Left renal pelvis (tissue), 4 donors: ENCODE measurements at regions not wholly inside any gene's neighbourhood (a gene's known extent, or its start where the extent isn't known, plus 50 kb on each side); places are given as distances from the start of the nearest gene placed in this dataset.
"Not testable (repeated sequence)": the region's sequence is repeated elsewhere in the genome, so short reads cannot be mapped to it uniquely, and the experiment has no call there.

Source experiments
- DNase-seq, 4 donors: peaks; one replicate each; pipeline ENCODE4 v3.0.0-alpha.2; 2013; ENCODE audit warnings: low read depth in 4 of 4, low spot score in 3 of 4

DNA sequence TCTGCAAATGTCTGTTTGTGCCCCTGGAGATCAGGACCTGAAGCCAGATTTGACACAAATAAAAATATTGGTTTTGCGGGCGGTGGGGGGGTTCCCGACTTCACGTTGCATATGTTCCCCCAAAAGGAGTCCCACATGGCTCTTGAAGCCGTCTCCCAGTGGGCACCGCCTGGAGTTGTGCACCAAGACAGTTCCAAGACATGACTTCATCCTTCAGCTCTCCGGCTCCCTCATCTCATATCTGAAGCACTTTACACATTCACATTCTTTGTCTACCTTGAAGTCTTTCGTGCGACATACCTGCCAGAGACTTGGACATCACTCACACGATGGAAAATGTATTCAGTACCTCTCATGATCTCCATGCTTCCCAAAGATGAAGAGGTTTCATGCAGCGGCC is 362.8 kb upstream of the FOXK1 start:
- DNase-seq = no peak

DNA sequence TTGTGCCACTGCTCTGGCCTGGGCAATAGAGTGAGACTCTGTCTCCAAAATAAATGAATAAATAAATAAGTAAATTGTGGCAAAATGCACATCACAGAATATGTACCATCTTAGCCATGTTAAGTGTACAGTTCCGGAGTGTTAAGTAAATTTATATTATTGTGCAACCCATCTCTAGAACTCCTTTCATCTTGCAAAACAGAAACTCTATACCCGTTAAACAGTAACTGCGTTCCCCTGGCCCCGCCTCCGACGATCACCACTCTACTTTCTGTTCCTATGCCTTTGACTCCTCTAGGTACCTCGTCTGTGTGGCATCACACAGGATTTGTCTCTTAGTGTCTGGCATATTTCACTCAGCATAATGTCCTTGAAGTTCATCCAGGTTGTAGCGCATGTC is 356.4 kb upstream of the FOXK1 start:
- DNase-seq = no peak

DNA sequence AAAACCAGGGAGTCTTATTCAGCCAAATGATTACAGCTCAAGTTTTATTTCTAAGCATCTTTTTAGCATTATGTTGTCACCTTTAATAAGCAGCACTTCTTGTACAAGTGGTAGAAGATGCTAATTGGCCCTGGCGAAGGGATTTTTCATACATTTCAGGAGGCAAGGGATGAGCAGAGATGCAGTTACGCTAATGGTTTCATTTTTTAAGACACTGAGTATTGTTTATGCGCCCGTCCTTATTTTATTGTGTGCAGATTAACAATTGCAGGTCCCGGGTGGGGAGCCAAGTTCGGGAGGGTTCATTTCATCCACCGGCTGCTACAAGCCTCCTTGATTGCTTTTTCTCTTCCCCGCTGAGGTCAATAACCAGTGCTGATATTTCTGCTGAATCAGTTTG is 350.4 kb upstream of the FOXK1 start:
- DNase-seq = no peak

DNA sequence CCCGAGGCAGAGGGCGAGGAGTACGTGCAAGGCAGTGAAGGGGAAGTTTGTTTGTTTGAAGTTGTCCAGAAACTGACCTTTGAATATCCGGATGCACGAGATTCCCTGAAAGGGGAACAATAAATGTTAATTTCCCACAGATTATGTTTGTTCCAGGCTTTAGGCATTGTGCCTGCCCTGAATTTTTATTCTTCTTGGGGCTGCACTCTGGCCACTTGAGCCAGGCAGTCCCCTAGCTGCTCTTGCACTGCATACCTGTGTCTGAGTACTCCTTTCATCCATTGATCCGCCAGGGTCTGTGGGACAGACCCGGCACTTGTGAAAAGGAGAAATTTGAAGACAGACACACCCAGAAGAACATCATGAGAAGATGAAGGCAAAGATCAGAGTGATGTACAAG is 343.5 kb upstream of the FOXK1 start:
- DNase-seq = no peak

DNA sequence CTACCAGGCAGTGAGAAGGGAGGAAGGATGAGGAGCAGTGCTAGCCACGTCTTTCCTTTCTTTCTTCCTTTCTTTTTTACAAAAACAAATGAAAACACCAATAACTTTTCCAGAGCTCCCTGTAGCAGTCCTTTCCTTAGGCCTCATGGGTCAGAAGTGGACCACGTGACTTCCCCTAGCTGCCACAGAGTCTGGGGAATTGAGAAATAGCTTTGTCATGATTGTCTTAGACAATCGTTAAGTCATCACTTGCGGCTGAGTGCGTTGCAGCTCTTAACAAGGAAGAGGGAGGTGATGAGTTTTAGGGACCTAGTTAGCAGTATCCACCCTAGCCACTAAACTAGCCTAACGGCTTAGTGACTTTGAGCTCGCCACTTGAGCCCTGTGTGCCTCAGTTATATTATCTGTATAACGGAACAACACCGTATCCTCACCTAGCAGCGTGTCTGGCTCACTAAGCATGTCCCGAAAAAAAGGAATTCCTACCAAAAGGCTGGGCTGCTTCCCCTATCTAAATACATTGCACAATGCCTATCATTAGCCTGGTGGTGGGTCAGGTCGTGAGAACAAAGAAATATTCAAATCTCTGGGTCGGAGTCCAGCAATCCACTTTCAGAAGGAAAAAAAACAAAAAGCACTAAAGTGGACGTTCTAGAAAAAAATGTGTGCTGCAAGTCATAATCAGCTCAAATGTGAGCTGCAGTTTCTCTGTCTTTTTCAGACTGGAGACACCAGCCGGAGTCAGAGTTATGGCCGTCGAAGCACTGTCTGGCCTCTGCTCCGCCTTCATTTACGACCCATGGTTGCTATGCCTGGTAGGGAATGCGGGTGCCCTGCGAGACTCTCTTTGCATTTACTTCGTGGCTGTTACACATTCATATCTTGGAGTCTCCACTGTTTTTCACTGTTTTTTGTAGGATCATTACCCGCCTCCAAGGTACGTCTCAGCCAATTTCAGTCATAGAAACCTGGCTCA is 338.5 kb upstream of the FOXK1 start:
- no peak for DNase-seq

DNA sequence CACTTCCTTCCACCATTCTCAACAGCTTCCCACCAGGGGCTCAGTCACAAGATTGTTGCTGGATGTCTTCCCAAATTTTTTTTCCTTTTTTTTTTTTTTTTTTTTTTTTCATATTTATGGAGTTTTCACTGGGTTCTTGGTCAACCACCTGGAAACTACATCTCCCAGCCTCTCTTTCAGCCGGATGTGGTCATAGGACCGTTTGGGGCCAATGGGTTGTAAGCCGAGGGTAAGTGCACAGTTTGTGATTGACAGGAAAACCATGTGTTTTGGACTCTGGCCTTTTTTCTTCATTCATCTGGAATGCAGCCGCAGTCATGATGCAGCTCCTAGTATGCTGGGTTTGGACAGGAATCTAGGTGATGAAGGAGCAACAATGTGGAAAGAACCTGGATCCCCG is 337.1 kb upstream of the FOXK1 start:
- DNase-seq = no peak

DNA sequence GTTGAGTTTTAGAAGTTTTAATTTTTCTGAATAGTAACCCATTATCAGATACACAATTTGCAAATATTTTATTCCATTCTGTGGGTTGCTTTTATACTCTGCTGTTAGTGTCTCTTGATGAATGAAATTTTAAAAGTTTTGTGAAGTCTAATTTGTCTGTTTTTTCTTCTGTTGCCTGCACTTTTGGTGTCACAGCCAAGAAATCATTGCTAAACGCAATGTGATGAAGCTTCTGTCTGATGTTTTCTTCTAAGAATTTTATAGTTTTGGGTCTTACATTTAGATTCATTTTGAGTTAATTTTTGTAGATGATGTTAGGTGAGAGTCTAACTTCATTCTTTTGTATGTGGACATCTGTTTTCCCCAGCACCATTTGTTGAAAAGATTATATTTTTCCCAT is 330.0 kb upstream of the FOXK1 start:
- no peak for DNase-seq

DNA sequence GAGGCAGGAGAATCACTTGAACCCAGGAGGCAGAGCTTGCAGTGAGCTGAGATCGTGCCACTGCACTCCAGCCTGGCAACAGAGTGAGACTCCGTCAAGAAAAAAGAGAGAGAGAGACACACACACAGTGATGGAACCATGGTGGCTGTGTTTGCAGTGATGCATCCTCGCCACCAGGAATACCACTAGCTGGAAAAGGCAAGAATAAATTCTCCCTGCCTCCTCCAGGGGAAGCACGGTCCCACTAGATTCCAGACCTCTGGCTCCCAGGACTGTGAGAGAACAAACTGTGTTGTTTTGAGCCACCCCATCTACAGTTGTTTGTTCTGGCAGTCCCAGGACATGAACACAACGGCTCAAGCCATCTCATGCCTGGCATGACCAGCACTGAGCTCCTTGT is 320.3 kb upstream of the FOXK1 start:
- no peak for DNase-seq

DNA sequence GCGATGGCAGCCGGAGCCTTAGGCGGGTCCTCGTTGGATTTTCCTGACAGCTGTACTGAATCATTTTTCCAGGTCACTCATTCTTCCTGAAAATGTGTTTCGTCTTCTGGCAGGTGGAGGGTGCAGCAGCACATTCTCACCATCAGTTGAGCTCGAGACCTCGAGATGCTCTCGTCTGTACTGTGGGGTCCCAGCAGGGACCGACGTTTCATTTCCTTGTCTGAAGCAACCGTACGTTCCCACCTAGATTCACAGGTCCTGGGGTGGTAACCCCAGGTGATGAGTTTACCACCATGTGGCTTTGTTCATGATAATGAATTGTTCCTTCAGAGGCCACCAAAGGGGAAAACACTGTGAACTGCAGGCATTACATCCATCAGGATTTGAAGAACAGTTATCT is 298.5 kb upstream of the FOXK1 start:
- no peak for DNase-seq

DNA sequence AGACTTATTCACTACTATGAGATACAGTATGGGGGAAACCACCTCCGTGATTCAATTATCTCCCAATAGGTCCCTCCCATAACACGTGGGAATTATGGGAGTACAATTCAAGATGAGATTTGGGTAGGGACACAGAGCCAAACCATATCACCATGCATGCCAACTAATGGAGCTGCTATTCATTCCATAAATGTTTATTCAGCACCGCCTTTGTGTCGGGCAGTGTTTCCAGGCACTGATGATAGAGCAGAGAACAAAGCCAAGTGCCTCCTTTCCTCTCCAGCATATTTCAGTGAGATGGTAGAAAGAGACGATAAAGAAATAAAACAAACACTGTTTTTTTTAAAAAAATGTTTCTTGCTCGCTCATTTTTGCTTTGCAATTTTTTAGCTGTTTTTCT is 295.9 kb upstream of the FOXK1 start:
- DNase-seq = no peak

DNA sequence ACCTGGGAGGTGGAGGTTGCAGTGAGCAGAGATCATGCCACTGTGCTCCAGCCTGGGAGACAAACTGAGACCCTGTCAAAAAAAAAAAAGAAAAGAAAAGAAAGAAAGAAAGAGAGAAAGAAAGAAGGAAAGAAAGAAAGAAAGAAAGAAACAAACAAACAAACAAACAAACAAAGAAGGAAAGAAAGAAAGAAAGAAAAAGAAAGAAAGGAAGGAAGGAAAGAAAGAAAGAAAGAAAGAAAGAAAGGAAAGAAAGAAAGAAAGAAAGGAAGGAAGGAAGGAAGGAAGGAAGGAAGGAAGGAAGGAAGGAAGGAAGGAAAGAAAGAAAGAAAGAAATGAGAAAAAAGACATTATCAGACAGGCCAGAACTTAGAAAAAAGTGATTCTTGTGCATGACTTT is 291.0 kb upstream of the FOXK1 start:
- not testable (repeated sequence) for DNase-seq

DNA sequence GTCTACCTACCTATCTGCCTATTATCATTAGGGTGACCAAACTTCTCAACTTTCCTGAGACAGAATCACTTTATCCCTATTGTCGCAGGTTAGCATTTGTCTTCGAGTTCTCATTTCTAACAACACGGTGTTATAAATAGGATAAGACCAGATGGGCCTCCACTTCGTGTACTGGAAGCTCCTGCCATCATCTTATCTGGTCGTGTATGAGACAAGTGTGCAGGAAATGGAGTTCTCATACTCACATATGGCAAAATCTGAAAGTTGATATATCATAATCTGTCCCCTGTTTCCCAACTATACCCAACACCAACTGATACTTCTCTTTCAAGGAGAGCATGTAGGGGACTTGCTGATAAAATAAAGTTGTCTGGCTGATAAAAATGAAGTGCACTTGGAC is 287.4 kb upstream of the FOXK1 start:
- no peak for DNase-seq

DNA sequence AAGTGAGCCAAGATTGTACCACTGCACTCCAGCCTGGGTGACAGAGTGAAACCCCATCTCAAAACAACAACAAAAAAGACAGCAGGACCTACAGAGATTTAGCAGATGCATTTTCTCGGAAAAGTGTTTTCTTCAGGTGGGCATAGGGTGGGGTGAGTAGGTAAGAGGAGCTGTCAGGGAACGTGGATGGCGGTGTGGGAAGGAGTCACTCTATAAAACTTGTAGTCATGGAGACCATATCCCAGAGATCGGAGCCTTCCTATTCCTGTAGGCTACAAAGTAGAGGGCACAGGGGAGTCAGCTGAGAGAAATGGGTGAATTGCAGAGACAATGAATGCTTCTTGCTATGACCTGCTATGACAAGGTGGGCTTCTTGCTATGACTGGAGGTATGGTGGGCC is 283.0 kb upstream of the FOXK1 start:
- DNase-seq = no peak

DNA sequence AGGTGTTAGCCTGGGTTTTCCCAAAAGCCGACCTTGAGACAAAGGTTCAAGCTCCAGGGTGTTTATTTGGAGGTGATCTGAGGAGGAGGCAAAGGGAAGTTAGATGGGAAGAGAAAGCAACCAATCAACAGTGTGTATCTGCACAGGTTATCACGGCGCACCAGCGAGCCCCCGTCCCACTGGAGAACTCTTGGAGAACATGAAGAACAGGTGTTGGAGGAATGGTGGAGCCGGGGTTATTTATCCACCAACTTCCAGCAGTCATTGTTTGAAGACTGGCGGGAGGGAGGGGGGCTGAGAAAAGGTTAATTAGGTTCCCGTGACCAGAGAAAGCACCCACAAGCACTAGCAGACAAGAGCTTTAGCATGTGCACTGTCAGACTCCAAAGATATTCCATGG is 282.5 kb upstream of the FOXK1 start:
- DNase-seq = no peak

DNA sequence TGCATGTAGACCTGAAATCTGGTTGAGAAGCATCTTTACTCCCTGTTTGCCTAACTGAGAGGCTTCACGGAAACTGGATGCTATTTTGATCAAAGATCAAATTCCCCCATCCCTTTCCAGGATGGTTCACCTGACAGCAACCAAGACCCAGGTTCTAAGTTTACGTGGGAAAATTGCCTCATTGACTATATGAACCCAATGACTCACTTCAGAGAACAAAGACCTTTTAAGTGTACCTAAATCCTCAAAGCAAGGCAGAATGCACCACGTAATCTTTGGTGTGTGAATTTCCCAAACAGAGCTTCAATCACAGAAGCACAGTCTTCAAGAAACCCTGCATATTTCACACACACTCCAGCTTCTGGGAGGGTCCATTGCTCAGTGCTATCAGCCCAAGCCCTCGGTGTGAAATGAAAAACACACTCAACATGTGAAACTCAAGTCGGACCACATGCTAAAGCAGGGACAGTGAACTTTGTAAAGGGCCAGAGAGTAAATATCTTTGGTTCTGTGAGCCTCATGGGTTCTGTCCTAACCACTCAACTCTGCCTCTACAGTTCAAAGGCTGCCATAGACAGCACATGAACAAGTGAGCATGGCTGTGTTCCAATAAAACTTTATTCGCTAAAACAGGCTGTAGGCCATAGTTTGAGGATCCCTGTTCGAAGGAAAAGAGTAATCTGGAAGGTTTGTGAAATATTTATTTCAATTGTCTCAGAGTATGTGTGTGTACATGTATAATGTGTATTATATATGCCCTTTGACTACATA is 275.6 kb upstream of the FOXK1 start:
- no peak for DNase-seq

DNA sequence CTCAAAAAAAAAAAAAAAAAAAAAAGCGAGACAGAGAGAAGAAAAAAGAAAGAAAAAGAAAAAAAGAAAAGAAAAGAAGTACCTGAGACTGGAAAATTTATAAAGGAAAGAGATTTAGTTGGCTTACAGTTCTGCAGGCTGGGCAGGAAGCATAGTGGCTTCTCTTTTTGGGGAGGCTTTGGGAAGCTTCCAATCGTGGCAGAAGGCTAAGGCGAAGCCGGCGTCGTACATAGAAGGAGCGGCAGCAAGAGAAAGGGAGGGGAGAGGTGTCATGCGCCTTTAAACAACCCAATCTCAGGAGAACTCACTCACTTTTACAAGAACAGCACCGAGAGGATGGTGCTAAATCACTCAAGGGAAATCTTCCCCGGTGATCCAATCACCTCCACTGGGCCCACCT is 272.1 kb upstream of the FOXK1 start:
- no peak for DNase-seq

DNA sequence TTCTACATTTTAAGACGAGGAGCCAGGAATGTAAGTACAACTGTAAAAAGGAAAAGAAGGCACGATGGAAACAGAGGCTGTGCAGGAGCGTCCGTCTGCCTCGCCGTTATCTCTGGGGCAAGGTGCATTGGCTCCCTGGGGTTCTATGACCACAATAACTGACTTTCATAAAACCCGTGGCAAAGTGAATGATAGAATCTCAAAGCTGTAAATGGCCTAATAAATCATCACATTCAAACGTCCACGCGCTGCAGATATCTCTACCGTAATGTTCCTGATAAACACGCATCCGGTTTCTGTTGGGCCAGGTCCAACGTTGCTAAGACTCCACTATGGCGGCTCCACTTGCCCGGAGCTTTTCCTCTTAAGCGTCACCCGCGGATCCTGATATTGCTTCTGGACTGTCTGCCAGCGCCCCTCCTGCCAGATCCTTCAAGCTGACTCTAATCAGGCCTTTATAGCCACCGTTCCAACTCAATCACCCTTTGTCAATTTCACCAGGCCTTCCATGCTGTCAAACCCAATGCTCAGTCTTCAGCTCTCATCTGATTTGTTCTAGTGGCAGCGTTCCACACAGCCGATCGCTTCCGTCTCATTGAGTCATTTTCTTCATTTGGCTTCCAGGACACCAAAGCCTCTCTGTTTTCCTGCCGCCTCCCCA is 265.6 kb upstream of the FOXK1 start:
- no peak for DNase-seq

DNA sequence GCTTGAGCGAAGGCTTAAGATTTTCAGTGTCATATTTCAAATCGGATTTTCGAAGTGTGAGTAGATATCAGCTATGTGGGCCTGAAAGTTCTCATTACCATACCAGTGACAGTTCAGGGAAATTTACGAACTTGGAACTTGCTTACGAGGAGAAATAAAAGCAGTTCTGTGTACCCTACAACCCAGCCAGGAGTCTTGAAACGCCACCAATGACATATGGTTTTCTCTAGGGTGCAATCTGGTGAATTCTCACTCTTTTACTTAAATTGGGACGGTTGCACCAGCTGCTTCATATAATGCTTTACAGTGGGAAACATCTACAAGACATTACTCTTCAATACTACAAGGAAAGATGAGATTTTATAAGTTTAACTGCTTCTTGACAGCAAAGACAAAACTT is 253.6 kb upstream of the FOXK1 start:
- no peak for DNase-seq

DNA sequence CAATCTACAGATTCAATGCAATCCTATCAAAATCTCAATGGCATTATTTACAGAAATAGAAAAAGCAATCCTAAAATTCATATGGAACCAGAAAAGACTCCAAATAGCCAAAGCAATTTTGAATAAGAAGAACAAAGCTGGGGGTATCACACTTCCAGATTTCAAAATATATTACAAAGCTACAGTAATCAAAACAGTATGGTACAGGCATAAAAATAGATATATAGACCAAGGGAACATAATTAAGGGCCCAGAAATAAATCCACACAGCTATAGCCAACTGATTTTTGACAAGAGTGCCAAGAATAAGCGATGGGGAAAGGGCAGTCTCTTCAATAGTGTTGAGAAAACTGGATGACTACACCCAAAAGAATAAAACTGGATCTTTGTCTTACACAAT is 251.9 kb upstream of the FOXK1 start:
- DNase-seq = no peak

DNA sequence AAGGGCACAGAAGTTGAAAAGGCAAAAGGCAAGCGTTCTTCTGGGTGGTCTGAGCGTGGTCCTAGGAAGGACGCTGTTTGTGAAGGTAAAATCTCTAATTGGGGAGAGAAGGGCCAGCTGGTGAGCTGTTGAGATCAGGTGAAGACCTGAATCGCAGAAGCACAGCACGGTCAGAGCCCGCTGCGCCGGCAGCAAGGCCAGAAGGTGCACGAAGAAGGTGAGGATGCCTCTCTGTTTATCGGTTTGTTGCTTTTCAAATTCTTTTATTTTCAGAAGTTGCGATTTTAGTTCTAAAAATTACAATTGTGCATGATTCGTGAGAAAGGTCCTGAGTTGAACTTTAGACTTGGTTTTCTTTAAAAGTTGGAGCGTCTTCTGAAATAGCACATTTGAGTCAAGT is 247.8 kb upstream of the FOXK1 start:
- no peak for DNase-seq

DNA sequence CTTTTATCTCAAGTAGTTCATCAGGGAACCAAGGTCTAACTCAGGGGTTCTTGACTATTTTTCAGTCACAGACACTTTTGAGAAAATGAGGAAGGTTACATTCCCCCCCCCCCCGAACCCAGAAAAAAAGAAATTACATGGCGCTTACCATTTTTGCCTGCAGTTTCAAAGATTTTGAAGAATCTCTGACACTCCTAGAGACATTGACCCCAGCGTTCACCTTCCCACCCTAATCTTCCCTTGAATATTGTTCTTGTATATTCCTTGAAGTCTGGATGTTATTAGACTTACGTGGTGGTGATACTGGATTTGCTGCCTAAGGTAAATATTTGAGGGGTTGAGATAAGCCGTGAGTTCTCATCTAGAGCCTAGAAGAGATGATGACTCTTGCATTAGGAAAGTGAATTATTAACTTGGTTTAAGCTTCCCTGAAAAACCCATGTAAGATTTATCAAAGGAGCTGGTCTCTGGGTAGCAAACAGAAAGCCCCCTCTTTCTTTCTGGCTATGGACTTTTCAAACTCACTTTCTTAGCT is 245.7 kb upstream of the FOXK1 start:
- no peak for DNase-seq
